ENCODE measurements at regions not wholly inside any gene's neighbourhood (a gene's known extent, or its start where the extent isn't known, plus 50 kb on each side); places are given as distances from the start of the nearest gene placed in this dataset.
"Not testable (repeated sequence)": the region's sequence is repeated elsewhere in the genome, so short reads cannot be mapped to it uniquely, and the experiment has no call there.

DNA sequence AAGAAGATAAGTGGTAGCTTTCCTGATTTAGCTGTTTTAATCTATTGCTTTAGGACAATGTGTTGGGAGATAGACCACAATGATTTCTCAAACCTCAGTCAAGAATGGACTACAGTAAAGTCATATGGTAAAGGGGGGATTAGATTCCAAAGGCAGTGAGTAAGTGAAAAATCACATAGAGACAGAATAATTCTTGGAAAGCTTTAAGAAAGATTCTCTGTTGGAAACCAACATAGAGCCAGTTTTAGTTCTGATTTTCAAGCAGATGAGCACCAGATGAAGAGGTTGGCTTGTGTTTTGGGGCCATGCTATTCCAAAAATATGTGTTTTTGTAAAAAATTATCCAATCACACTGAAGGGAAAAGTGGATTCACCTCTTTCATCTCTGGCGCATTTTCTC lies 256.8 kb upstream of the RPS23 start:
- no peak for TF ChIP-seq CTCF (IDR thresholded peaks at IDR 0.05; ENCODE audit: insufficient read depth, missing control alignments)

GRCh38 chr5:82532075-82532474 lies 253.9 kb upstream of the RPS23 start:
- DNase-seq (ENCODE audit: insufficient read length, low spot score); FAIRE-seq: not testable (repeated sequence)

More for the DNA sequence above, 256.8 kb upstream of the RPS23 start:
- DNase-seq (ENCODE audit: insufficient read length, low spot score) (no peak), FAIRE-seq (no peak)

GRCh38 chr5:82526540-82526939 lies 248.4 kb upstream of the RPS23 start:
- FAIRE-seq: no peak
- TF ChIP-seq CTCF (IDR thresholded peaks at IDR 0.05; ENCODE audit: insufficient read depth, missing control alignments): no peak
- DNase-seq (ENCODE audit: insufficient read length, low spot score): no peak

DNA sequence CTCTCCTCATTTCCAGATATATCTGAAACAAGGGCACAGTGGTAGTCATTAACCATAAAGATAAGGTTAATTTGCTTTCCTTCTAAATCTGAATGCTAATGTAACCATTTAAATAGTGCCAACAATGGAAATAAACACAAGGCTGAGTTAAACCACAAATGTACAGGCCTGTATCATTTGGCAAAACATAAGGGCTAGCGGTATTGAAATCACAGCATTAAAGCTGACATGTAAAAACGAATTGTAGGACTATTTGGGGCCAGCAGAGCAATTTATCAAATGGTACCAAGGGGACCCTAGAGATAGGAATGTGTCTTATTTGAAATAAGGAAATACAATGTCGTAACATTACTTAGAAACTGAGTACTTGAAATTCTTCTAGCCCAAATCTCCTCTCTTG lies 247.5 kb upstream of the RPS23 start:
- FAIRE-seq (no peak), DNase-seq (ENCODE audit: insufficient read length, low spot score) (no peak)
- no peak for TF ChIP-seq CTCF (IDR thresholded peaks at IDR 0.05; ENCODE audit: insufficient read depth, missing control alignments)

GRCh38 chr5:82523633-82524032 lies 245.5 kb upstream of the RPS23 start:
- TF ChIP-seq CTCF (IDR thresholded peaks at IDR 0.05; ENCODE audit: insufficient read depth, missing control alignments): no peak
- FAIRE-seq (no peak), DNase-seq (ENCODE audit: insufficient read length, low spot score) (no peak)

DNA sequence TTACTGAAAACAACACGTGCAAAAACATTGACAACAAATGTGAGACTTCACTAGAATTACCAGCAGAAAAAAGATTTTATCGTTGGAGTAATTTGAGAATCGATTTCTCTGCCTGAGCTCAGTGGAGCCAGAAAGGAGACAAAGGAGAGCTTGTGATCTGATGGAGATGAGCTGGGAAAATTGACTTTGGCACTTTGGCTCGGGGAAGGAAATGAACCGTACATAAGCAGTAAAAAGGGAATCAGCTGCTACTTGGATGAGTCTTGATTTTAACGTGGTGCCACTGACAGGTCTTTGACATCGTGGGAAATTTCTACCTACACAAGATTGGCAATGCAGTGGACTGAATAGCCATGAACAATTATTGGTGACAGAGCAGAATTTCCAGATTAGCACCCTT lies 244.7 kb upstream of the RPS23 start:
- no peak for TF ChIP-seq CTCF (IDR thresholded peaks at IDR 0.05; ENCODE audit: insufficient read depth, missing control alignments)
- DNase-seq (ENCODE audit: insufficient read length, low spot score) (no peak), FAIRE-seq (no peak)

GRCh38 chr5:82521431-82522051 lies 243.4 kb upstream of the RPS23 start:
- DNase-seq (ENCODE audit: insufficient read length, low spot score): no peak
- no peak for TF ChIP-seq CTCF (IDR thresholded peaks at IDR 0.05; ENCODE audit: insufficient read depth, missing control alignments)
- no peak for FAIRE-seq

DNA sequence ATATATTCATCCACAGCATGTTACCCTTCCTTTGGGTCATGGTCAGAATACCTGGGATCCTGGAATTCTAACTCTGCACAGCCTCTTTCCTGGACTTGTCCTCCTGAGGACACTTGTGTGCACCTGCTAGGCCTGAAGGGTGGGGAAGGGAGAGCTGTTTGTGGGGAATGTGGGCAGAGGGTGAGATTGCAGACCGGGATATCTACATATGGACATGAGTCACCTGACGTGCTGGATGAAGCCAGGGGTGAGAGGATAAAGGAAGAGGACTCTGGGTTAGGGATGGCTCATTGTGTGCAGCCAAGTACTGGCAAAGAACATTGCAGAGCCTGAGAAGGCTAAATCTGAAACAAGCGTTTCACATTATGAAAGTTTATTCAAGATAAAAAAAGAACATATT lies 241.4 kb upstream of the RPS23 start:
- DNase-seq (ENCODE audit: insufficient read length, low spot score): no peak
- FAIRE-seq: no peak
- TF ChIP-seq CTCF (IDR thresholded peaks at IDR 0.05; ENCODE audit: insufficient read depth, missing control alignments): no peak
